ENCODE measurements at regions not wholly inside any gene's neighbourhood (a gene's known extent, or its start where the extent isn't known, plus 50 kb on each side); places are given as distances from the start of the nearest gene placed in this dataset.

DNA sequence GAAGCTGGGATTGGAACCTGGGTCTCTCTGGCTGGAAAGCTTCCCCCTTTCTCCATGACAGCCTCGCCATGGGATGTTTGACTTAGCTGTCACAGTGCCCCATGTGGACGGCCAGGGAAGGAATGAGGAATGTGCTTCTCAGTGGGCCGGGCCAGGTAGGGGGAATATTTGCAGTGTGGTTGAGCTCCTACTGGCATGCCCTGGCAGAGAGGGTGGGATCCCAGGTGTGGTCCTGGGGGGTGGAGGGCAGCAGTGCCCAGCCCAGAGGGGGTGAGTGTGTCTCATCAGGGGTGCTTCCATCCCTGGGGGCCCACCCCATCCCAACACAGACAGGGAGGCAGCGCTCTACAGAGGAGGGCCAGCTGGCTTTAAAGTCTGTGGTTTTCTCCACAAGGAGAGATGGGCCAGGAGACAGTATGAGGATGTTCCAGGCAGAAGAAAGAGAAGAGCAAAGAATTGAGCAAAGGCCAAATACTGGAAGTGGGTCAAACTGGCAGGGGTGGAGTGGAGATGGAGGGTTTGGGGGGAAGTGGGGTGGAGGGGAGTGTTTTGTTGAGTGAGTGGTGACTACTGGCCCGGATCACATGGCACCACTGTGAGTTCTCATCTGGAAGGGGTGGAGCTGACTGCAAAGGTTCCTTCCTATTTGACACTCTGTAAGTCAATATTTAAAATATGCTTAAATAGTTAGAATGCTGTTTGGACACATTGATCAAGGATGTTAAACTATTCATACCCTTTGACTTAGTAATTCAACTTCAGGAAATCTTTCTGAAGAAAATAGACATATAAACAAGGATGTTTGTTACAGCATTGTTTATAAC, 94.0 kb downstream of the MYCN start:
- no peak for DNase-seq (ENCODE audit: low read depth)
- H3K4me3 ChIP-seq (ENCODE audit: low read depth, low read length): no peak overlapping the region
- TF ChIP-seq, protein P1, sequence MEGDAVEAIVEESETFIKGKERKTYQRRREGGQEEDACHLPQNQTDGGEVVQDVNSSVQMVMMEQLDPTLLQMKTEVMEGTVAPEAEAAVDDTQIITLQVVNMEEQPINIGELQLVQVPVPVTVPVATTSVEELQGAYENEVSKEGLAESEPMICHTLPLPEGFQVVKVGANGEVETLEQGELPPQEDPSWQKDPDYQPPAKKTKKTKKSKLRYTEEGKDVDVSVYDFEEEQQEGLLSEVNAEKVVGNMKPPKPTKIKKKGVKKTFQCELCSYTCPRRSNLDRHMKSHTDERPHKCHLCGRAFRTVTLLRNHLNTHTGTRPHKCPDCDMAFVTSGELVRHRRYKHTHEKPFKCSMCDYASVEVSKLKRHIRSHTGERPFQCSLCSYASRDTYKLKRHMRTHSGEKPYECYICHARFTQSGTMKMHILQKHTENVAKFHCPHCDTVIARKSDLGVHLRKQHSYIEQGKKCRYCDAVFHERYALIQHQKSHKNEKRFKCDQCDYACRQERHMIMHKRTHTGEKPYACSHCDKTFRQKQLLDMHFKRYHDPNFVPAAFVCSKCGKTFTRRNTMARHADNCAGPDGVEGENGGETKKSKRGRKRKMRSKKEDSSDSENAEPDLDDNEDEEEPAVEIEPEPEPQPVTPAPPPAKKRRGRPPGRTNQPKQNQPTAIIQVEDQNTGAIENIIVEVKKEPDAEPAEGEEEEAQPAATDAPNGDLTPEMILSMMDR (IDR thresholded peaks at IDR 0.05; ENCODE audit: insufficient read depth, low read depth, low read length): no peak

DNA sequence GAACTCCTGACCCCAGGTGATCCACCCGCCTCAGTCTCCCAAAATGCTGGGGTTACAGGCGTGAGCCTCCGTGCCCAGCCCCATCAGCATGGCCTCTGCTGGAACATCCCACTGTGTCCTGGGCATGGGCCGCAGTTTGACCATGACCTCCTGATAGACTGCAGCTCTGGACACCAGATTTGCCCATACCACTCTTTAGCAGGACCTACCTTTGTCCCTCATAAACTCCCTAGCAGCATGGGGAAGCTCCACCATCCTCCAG, 92.6 kb downstream of the MYCN start:
- TF ChIP-seq, protein P1 (IDR thresholded peaks at IDR 0.05; ENCODE audit: insufficient read depth, low read depth, low read length): no peak
- DNase-seq (ENCODE audit: low read depth): no peak
- no peak overlapping the region for H3K4me3 ChIP-seq (ENCODE audit: low read depth, low read length)

DNA sequence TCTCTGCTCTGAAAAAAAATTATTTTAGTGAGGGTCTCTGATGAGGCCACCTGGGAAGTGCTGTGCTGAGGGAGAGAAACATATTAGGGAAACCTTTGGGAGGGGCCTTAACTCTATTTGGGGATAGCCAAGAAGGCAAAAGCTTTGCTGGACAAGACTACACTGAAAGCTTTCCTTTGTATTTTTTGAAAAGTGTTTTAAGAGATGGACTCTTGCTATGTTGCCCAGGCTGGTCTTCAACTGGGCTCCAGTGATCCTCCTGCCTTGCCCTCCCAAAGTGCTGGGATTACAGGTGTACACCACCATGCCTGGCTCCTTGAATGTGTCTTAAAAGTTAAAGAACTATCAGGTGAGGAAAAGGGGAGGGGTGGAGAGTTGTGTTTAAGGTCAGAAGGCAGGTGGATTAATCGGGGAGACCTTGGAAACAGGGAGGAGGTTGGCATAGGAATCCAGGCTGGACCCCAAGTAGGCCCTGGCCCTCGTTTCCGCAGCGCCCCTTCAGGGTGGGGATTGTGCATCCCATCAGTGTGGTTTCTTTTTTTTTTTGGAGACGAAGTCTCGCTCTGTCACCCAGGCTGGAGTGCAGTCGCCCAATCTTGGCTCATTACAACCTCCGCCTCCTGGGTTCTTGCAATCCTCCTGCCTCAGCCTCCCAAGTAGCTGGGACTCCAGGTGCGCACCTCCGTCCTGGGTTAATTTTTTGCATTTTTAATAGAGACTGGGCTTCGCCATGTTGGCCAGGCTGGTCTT, 92.1 kb downstream of the MYCN start:
- TF ChIP-seq, protein P1 (IDR thresholded peaks at IDR 0.05; ENCODE audit: insufficient read depth, low read depth, low read length): no peak
- no peak for DNase-seq (ENCODE audit: low read depth)
- no peak overlapping the region for H3K4me3 ChIP-seq (ENCODE audit: low read depth, low read length)

GRCh38 chr2:16031848-16032159, 91.5 kb downstream of the MYCN start:
- no peak for DNase-seq (ENCODE audit: low read depth)
- TF ChIP-seq, protein P1 (IDR thresholded peaks at IDR 0.05; ENCODE audit: insufficient read depth, low read depth, low read length): no peak
- no peak overlapping the region for H3K4me3 ChIP-seq (ENCODE audit: low read depth, low read length)

DNA sequence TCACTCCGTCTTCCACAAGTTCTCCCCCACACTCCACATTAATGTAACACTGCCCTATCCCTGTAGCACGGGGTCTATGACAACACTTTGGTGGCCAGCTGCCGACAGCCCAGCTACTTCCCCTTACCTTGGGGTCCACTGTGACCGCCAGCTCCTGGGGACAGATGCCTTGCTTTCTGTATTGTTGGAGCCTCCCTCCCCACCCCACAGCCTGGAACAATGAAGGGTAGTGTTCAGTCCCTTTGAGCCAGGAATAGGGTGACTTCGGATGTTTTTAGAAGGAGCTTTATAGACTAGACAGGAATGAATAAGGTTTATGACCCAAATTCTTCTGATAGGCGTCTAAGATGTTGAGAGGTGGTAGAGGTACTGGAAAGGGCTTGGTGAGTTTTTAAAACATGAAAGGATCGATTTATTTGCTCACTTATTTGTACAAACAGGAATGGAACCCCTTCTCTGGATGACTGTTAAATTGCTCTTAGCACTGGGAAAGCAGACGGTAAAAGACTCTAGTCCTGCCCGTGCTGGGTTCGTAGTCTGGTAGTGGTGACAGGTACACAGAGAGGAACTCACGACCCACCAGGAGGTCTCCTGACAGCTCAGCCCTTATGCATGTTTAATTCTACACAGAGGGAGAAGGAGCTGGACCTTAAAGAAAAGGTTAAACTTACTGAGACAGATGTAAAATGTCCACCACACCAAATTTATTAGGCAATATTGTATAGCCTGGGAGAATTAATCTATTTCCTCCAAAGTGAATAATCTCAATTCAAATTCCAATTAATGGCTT, 90.9 kb downstream of the MYCN start:
- TF ChIP-seq, protein P1 (IDR thresholded peaks at IDR 0.05; ENCODE audit: insufficient read depth, low read depth, low read length): no peak
- no peak overlapping the region for H3K4me3 ChIP-seq (ENCODE audit: low read depth, low read length)
- DNase-seq (ENCODE audit: low read depth): no peak

DNA sequence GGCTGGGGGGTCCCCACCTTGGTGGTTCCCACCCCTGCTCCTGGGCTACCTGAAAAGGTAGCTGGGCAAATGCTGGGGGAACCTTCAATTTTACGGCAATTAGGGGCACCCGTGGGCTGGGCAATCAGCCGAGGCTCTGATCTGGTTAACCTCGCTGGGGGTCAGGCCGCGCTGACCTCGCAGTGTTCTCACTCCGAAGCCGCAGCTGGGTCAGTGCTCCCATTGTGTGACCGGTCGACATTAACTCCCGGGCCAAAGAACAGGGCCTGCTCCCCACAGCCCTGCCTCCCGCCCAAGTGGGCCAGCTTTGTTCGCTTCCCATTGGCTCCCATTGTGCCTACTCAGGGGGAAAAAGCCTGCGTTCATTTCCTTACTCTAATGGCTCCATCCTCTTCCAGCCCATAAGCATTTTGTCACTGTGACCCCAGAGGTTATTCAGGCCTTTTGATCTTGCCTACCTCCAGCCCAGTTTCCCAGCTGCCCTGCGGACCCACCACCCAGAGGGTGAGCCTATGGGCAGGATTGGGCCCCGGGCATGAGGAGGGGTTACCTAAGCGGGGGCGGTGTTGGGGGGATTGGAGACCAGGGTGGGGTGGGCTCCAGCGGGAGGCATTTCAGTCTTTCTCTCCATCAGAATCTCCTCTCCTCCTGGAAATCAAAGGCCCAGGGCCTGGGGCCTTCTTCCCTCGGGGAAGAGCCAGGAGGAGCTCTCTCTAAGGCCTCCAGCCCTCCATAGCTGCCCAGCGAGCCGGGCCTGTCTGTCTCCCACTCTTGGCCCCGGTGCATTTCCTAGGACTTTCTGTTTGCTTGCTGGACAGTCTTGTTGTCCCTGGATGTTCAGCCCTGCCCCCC, 90.1 kb downstream of the MYCN start:
- no peak overlapping the region for H3K4me3 ChIP-seq (ENCODE audit: low read depth, low read length)
- TF ChIP-seq, protein P1 (IDR thresholded peaks at IDR 0.05; ENCODE audit: insufficient read depth, low read depth, low read length): no peak
- DNase-seq (ENCODE audit: low read depth): no peak
